ENCODE measurements at regions not wholly inside any gene's neighbourhood (a gene's known extent, or its start where the extent isn't known, plus 50 kb on each side); places are given as distances from the start of the nearest gene placed in this dataset.
"Not testable (repeated sequence)": the region's sequence is repeated elsewhere in the genome, so short reads cannot be mapped to it uniquely, and the experiment has no call there.

GRCh38 chr6:130557481-130558112 is 191.8 kb downstream of the TMEM200A start:
- DNase-seq (ENCODE audit: low read depth, low spot score) = no peak

DNA sequence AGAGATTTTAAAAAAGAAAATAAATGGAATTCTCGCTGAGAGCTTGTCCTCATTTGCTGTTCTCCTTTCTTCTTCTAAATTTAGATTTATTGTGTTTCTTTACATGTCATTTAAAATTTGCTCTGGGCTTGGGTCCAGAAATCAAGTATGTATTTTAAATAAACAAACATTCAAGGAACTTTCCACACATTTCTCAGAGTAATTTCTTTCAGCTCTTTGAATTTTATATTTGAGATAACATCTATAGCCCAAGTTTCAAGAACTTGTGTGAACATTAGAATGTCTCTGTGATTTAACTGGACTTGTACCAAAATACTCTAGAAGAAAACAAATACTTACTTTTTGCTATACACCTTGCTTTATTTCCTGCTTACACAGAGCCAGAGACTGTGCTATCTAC is 192.3 kb downstream of the TMEM200A start:
- DNase-seq (ENCODE audit: low read depth, low spot score) = no peak

- DNase-seq (ENCODE audit: low read depth, low spot score) = peak; percentile 17
These were observed 193.3 kb downstream of the TMEM200A start for GRCh38 chr6:130559166-130559565.

DNA sequence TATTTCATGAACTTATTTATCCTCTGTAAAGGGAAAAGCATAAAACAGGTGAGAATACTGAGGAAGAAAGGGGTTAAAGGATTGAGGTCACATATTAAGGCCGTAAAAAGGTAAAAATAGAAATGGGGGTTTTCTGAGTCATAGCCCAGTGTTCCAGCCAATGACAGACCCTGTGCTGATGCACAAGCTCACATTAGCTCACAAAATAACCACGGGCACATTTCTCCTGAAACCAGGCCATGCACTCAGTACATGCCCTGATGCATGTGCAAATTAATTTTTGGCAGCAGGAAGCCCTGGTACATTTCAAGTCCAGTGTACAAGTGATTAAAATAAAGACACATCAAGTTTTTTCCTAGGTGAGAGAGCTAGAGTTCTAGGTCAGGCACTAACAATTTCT is 194.4 kb downstream of the TMEM200A start:
- DNase-seq (ENCODE audit: low read depth, low spot score) = no peak

DNA sequence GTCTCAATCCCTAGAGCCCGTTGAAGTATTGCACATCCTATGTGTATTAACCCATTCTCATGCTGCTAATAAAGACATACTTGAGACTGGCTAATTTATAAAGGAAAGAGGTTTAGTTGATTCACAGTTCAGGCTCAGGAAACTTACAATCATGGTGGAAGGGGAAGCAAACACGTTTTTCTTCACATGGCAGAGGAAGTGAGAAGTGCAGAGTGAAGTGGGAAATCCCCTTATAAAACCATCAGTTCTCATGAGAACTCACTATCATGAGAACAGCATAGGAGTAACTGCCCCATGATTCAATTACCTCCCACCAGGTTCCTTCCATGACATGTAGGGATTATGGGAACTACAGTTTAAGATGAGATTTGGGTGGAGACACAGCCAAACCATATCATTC is 195.3 kb downstream of the TMEM200A start:
- not testable (repeated sequence) for DNase-seq (ENCODE audit: low read depth, low spot score)

- DNase-seq (ENCODE audit: low read depth, low spot score) = no peak
These were observed 199.9 kb downstream of the TMEM200A start for GRCh38 chr6:130565696-130566095.

- DNase-seq (ENCODE audit: low read depth, low spot score) = no peak
These were observed 208.3 kb downstream of the TMEM200A start for GRCh38 chr6:130574146-130574545.

GRCh38 chr6:130575557-130575956 is 209.7 kb downstream of the TMEM200A start:
- DNase-seq (ENCODE audit: low read depth, low spot score) = no peak

GRCh38 chr6:130575971-130576370 is 210.2 kb downstream of the TMEM200A start:
- DNase-seq (ENCODE audit: low read depth, low spot score) = no peak

GRCh38 chr6:130577178-130577919 is 211.5 kb downstream of the TMEM200A start:
- DNase-seq (ENCODE audit: low read depth, low spot score) = no peak

DNA sequence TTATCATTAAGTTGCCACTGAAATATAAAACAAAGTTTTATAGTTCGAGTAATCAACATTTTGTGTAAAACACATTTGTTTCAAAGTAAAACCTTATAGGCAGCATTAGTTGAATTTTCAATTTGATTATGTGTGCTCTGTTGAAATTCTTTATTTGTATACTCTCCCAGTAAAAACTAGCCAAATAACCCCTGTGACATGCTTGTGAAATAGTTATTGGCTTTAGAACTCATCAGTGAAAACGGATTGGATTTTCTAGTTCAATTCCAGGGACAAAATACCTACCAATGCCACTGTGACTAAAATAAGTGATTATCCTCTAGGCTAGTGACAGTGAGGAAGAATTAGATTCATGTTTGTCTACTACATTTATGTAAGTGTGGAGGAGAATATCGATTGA is 212.9 kb downstream of the TMEM200A start:
- no peak for DNase-seq (ENCODE audit: low read depth, low spot score)

- DNase-seq (ENCODE audit: low read depth, low spot score) = no peak
These were observed 217.5 kb downstream of the TMEM200A start for GRCh38 chr6:130583268-130583667.

GRCh38 chr6:130585587-130585986 is 219.8 kb downstream of the TMEM200A start:
- no peak for DNase-seq (ENCODE audit: low read depth, low spot score)

- DNase-seq (ENCODE audit: low read depth, low spot score) = no peak
These were observed 222.1 kb downstream of the TMEM200A start for GRCh38 chr6:130587778-130588520.

GRCh38 chr6:130593200-130593599 is 227.4 kb downstream of the TMEM200A start:
- DNase-seq (ENCODE audit: low read depth, low spot score) = no peak

DNA sequence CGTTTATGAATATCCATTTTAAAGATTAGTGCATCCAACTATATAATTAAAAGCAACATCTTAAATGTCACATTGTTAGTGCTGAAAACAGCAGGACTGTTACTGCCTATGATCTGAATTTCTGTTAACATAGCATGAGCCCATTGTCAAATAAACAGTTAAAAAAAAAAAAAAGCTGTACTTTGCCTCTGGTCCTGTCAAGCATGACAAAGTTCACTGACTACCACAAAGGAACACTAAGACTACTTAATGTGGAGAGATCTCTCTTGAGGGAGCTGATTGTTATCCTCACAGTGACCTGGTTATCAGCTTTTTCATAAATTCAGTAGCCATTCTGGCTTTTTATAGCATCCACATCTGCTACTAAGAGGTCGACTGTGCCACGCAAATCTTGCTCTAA is 228.1 kb downstream of the TMEM200A start:
- no peak for DNase-seq (ENCODE audit: low read depth, low spot score)

GRCh38 chr6:130598021-130598989 is 228.9 kb upstream of the SMLR1 start:
- DNase-seq (ENCODE audit: low read depth, low spot score) = no peak

- no peak for DNase-seq (ENCODE audit: low read depth, low spot score)
These were observed 226.3 kb upstream of the SMLR1 start for GRCh38 chr6:130600880-130601341.

GRCh38 chr6:130602151-130602770 is 224.9 kb upstream of the SMLR1 start:
- DNase-seq (ENCODE audit: low read depth, low spot score) = peak; percentile 26

- DNase-seq (ENCODE audit: low read depth, low spot score) = no peak
These were observed 223.8 kb upstream of the SMLR1 start for GRCh38 chr6:130603391-130603790.

GRCh38 chr6:130604841-130605399 is 222.3 kb upstream of the SMLR1 start:
- DNase-seq (ENCODE audit: low read depth, low spot score) = no peak

Measured in smooth muscle cell of the brain vasculature (primary cell).